GM18858 (cell line): ENCODE measurements at regions not wholly inside any gene's neighbourhood (a gene's known extent, or its start where the extent isn't known, plus 50 kb on each side); places are given as distances from the start of the nearest gene placed in this dataset.
"Not testable (repeated sequence)": the region's sequence is repeated elsewhere in the genome, so short reads cannot be mapped to it uniquely, and the experiment has no call there.

Experiments used
- ATAC-seq: cut with Tn5 transposase; IDR thresholded peaks from one replicate; pipeline ENCODE4 v1.9.1; 2021; ENCODE audit not compliant: unreplicated experiment

- ATAC-seq: no peak
Observed at GRCh38 chr6:121544691-121545090, 109.2 kb downstream of the GJA1 start.

GRCh38 chr6:121548131-121548530 lies 112.7 kb downstream of the GJA1 start:
- ATAC-seq: no peak

- no peak for ATAC-seq
Observed at GRCh38 chr6:121549736-121550135, 114.3 kb downstream of the GJA1 start.

GRCh38 chr6:121550491-121551010 lies 115.1 kb downstream of the GJA1 start:
- ATAC-seq: no peak

GRCh38 chr6:121555201-121555600 lies 119.8 kb downstream of the GJA1 start:
- ATAC-seq: no peak

- ATAC-seq: not testable (repeated sequence)
Observed at GRCh38 chr6:121556149-121556548, 120.7 kb downstream of the GJA1 start.

- ATAC-seq: no peak
Observed at GRCh38 chr6:121557146-121557940, 121.9 kb downstream of the GJA1 start.

GRCh38 chr6:121559611-121560269 lies 124.3 kb downstream of the GJA1 start:
- ATAC-seq: no peak

GRCh38 chr6:121560476-121560875 lies 125.0 kb downstream of the GJA1 start:
- no peak for ATAC-seq

- no peak for ATAC-seq
Observed at GRCh38 chr6:121563286-121563685, 127.8 kb downstream of the GJA1 start.

- not testable (repeated sequence) for ATAC-seq
Observed at GRCh38 chr6:121564529-121564928, 129.1 kb downstream of the GJA1 start.

- ATAC-seq: no peak
Observed at GRCh38 chr6:121571455-121571854, 136.0 kb downstream of the GJA1 start.

GRCh38 chr6:121573481-121573880 lies 138.0 kb downstream of the GJA1 start:
- ATAC-seq: no peak

- no peak for ATAC-seq
Observed at GRCh38 chr6:121578216-121578615, 142.8 kb downstream of the GJA1 start.

- ATAC-seq: no peak
Observed at GRCh38 chr6:121579478-121579877, 144.0 kb downstream of the GJA1 start.

GRCh38 chr6:121581327-121581726 lies 145.9 kb downstream of the GJA1 start:
- ATAC-seq: no peak

- ATAC-seq: no peak
Observed at GRCh38 chr6:121582262-121582661, 146.8 kb downstream of the GJA1 start.

GRCh38 chr6:121584586-121585369 lies 149.3 kb downstream of the GJA1 start:
- no peak for ATAC-seq

GRCh38 chr6:121590438-121590837 lies 155.0 kb downstream of the GJA1 start:
- no peak for ATAC-seq

- ATAC-seq: no peak
Observed at GRCh38 chr6:121590916-121591315, 155.5 kb downstream of the GJA1 start.

GRCh38 chr6:121592261-121592935 lies 157.0 kb downstream of the GJA1 start:
- no peak for ATAC-seq
